Stimulated activated CD4-positive, alpha-beta T cell treated with anti-CD3 and anti-CD28 coated beads, TNF-alpha, amount 100 ng/mL, for 24 hours (primary cell): ENCODE measurements at regions not wholly inside any gene's neighbourhood (a gene's known extent, or its start where the extent isn't known, plus 50 kb on each side); places are given as distances from the start of the nearest gene placed in this dataset.

ENCODE experiments used
- DNase-seq, 3 experiments: peaks; one replicate each; pipeline ENCODE4 v3.0.0-alpha.2; 2020; ENCODE audit warnings: low read depth in 3 of 3

- DNase-seq = no peak
Measured at GRCh38 chr13:89803839-89804238, 1543.6 kb upstream of the MIR17HG start.

- no peak for DNase-seq
Measured at GRCh38 chr13:89806594-89806993, 1540.9 kb upstream of the MIR17HG start.

GRCh38 chr13:89812856-89813255 is 1534.6 kb upstream of the MIR17HG start:
- no peak for DNase-seq

GRCh38 chr13:89816404-89816803 is 1531.1 kb upstream of the MIR17HG start:
- no peak for DNase-seq

- DNase-seq = no peak
Measured at GRCh38 chr13:89822467-89822866, 1525.0 kb upstream of the MIR17HG start.

GRCh38 chr13:89827552-89827951 is 1519.9 kb upstream of the MIR17HG start:
- DNase-seq = no peak

GRCh38 chr13:89828506-89828905 is 1519.0 kb upstream of the MIR17HG start:
- DNase-seq = no peak

GRCh38 chr13:89831157-89831556 is 1516.3 kb upstream of the MIR17HG start:
- DNase-seq = no peak

GRCh38 chr13:89832827-89833226 is 1514.7 kb upstream of the MIR17HG start:
- DNase-seq = no peak

- DNase-seq = no peak
Measured at GRCh38 chr13:89843621-89844020, 1503.9 kb upstream of the MIR17HG start.

- DNase-seq = no peak
Measured at GRCh38 chr13:89845874-89846273, 1501.6 kb upstream of the MIR17HG start.

GRCh38 chr13:89846926-89847585 is 1500.4 kb upstream of the MIR17HG start:
- DNase-seq = no peak

GRCh38 chr13:89852570-89852969 is 1494.9 kb upstream of the MIR17HG start:
- no peak for DNase-seq

- DNase-seq = no peak
Measured at GRCh38 chr13:89856512-89856911, 1491.0 kb upstream of the MIR17HG start.

GRCh38 chr13:89857502-89857901 is 1490.0 kb upstream of the MIR17HG start:
- DNase-seq = no peak

- DNase-seq = no peak
Measured at GRCh38 chr13:89862011-89862690, 1485.3 kb upstream of the MIR17HG start.

- DNase-seq = no peak
Measured at GRCh38 chr13:89862691-89863036, 1484.8 kb upstream of the MIR17HG start.

GRCh38 chr13:89865164-89866064 is 1482.1 kb upstream of the MIR17HG start:
- no peak for DNase-seq

- DNase-seq = no peak
Measured at GRCh38 chr13:89869312-89869711, 1478.2 kb upstream of the MIR17HG start.

- DNase-seq = no peak
Measured at GRCh38 chr13:89878904-89879303, 1468.6 kb upstream of the MIR17HG start.

- no peak for DNase-seq
Measured at GRCh38 chr13:89880201-89880600, 1467.3 kb upstream of the MIR17HG start.

- DNase-seq = no peak
Measured at GRCh38 chr13:89883893-89884448, 1463.5 kb upstream of the MIR17HG start.
